HUDEP-2 (cell line): ENCODE measurements at regions not wholly inside any gene's neighbourhood (a gene's known extent, or its start where the extent isn't known, plus 50 kb on each side); places are given as distances from the start of the nearest gene placed in this dataset.
"Not testable (repeated sequence)": the region's sequence is repeated elsewhere in the genome, so short reads cannot be mapped to it uniquely, and the experiment has no call there.

Experiments
- DNase-seq, 76 experiments: peaks; one replicate each; lab custom pipeline; 2025; ENCODE audit not compliant: unreplicated experiment in 76 of 76; lab: John Stamatoyannopoulos, UW

GRCh38 chr3:147661916-147662315, 252.8 kb downstream of the ZIC1 start:
- DNase-seq = no peak

GRCh38 chr3:147662705-147663104, 253.5 kb downstream of the ZIC1 start:
- DNase-seq = no peak

DNA sequence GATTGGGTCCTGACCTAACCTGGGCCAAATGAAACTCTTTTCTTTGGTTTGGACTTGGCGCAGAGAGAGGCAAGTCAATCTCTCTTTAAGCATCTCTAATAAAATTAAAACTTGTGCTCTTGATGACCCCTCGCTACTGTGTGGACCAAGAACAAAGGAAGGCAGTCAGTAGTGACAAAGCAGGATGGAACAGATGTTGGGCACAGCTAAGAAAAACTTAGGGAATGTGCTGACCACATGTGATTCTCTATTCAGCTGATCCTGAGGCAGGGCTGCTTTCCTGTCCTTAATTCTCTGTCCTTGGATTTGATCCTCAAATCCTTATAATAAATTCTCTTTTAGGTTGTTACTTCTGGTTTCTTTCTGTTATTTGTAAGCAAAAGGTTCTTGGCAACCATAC, 259.9 kb downstream of the ZIC1 start:
- no peak for DNase-seq

DNA sequence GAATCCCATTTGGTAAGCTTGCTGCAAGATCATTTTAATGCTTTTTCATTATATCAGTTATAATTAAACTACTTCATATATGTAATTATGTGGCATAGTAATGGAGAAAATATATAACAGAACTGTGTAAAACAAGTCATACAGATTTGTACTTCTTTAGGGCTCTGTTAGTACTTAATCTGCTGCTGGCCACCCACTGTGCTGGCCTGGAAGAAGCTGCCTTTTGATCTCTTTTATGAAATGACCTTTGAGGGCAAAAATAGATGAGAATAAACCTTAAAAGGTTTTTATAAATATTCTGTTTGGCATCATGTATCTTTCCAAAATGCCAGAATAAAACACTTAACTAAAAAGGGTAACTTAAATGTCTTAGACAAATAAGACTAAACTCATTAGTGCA, 262.9 kb downstream of the ZIC1 start:
- no peak for DNase-seq

DNA sequence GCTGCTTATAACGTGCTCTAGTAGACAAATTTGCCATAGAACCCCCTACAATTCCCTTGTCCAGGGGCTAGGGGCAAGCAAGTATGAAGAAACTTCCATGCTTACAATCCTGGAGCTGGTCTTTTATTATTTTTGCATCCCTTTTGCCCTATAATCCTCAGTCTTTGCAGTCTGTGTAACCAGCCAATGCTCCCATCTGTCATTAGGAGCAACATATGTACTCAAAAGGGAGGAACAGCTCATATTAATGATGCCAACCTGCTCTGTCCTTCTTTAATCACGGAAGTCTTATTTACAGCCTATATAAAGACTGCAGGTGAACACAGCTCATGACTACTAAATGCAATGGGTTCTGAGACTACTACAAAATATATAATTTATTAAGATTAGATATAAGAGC, 263.3 kb downstream of the ZIC1 start:
- DNase-seq = no peak

DNA sequence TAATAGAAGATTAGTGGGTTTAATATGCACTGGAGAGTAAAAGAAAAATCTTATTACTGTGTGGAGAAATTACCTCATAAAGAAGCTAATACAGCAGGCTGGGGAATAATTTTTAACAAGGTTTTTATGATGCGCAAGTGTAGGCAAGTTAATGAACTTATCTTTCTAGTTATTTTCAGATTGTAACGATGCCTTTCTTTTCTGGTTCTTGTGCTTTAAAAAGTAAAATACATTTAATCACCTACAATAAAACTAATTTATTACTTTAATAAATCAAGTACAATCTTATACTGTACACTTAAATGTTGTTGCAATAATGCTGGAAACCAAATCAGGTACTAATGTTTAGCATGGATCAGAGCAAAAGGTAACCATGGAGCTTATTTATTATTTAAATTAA, 266.6 kb downstream of the ZIC1 start:
- DNase-seq = no peak

DNA sequence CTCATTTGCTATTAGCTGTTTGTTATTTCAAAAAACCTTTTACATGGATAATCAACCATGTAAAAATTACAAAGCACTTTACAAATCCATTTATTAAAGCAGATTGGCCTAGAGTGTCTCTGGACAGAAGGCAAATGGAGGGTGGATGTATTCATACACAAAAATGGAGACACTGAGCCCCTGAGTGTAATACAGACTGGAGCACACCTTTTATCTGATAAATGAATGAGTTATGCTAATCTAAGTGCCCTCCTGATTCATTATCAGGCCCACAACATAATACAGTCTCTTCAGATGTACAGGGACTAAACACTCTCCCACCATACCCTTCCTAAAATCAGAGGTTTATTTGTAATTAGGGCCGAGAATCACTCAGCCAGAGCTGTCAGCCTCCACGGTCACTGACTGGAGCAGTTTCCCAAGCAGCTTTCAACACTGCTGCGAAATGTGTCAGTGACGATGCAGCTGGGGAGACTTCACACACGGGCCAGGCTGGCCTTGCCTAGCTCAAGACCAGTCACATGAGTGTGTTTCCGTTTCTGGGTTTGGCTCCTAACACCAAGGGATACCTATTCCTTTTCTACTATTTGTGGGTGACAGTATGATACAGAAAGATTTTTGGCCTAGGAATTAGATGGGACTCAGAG, 271.8 kb downstream of the ZIC1 start:
- no peak for DNase-seq

DNA sequence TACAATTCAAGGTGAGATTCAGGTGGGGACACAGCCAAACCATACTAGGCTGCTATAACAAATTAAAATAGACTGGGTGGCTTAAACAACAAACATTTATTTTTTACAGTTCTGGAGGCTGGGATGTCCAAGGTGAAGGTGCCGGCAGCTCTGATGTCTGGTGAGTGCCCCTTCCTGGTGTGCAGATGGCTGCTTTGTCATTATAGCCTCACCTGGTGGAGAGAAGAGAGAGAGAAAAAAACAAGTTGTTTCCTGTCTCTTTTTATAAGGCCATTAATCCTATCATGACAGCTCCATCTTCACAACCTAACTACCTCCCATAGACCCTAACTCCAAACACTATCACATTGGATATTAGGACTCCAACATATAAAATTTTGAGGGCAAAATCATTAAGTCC, 279.7 kb downstream of the ZIC1 start:
- DNase-seq = no peak

- no peak for DNase-seq
Observed at GRCh38 chr3:147699175-147699838, 290.1 kb downstream of the ZIC1 start.

- no peak for DNase-seq
Observed at GRCh38 chr3:147701195-147701594, 292.0 kb downstream of the ZIC1 start.

- no peak for DNase-seq
Observed at GRCh38 chr3:147702509-147702908, 293.3 kb downstream of the ZIC1 start.

DNA sequence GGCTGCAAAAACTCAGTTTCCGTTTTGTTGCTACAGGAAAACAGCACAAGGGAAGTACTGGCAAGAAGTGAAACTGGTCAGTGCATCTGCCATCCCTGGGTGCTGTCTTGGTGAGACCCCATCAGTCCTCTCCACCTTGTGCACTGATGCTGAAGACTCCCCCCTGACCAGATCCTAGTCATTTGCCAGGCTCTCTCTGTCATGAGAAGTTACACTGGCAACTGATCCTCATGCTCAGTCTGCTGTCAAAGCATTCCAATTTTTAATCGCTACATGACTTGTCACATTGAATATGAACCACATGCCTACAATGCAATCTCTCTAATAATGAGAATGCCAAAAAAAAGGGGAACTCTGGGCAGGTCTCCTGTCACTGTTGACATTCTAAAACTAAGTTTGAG, 296.5 kb downstream of the ZIC1 start:
- DNase-seq = no peak

DNA sequence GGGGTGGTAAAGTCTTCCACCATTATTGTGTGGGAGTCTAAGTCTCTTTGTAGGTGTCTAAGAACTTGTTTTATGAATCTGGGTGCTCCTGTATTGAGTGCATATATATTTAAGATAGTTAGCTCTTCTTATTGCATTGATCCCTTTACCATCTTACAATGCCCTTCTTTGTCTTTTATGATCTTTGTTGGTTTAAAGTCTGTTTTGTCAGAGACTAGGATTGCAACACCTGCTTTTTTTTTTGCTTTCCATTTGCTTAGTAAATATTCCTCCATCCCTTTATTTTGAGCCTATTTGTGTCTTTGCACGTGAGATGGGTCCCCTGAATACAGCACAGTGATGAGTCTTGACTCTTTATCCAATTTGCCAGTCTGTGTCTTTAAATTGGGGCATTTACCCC, 301.6 kb downstream of the ZIC1 start:
- DNase-seq = not testable (repeated sequence)

GRCh38 chr3:147712357-147712756, 303.2 kb downstream of the ZIC1 start:
- DNase-seq = no peak

GRCh38 chr3:147712758-147713157, 303.6 kb downstream of the ZIC1 start:
- not testable (repeated sequence) for DNase-seq

- peak in 51 of 76 experiments; percentile 1 to 73 (median 24) for DNase-seq
Observed at GRCh38 chr3:147713234-147714133, 304.3 kb downstream of the ZIC1 start.

- DNase-seq = no peak
Observed at GRCh38 chr3:147729641-147730040, 320.5 kb downstream of the ZIC1 start.

DNA sequence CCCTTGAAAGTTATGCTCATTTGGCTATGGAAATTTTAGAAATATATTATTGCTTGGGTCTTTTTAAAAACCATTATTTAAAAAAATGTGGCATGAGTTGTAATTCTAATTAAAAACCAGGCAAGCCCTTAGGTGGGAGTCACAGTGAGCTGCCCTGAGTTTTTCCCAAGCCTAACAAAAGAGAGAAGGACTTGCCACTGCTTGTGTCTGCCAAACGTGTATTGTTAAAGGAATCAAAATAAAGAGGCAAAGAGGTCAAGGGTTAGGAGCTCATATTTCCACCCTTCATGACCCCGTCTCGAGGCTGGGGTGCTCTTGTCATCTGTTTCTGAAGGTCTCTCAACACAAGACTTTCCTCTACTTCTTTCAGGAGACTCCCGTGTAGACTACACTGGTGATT, 321.1 kb downstream of the ZIC1 start:
- no peak for DNase-seq

DNA sequence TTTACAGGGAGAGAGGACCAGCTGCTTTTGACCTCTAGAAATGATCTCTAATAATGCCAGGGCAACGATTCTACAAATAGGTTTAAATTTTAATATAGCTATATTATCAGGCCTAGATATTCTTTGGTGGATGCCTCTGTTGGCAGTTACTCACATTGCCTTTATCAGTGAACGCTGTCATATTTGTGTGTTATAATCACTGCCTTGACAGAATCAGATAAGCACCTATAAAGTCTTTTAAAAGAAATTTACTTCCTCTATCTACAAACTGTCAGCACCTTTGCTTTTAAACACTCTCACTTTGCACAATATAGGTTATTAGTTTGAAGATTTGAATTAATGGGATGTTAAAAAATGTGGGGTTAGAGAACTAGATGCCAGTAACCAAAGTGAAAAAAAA, 324.1 kb downstream of the ZIC1 start:
- DNase-seq = peak in 14 of 76 experiments; percentile 0 to 46 (median 14)

DNA sequence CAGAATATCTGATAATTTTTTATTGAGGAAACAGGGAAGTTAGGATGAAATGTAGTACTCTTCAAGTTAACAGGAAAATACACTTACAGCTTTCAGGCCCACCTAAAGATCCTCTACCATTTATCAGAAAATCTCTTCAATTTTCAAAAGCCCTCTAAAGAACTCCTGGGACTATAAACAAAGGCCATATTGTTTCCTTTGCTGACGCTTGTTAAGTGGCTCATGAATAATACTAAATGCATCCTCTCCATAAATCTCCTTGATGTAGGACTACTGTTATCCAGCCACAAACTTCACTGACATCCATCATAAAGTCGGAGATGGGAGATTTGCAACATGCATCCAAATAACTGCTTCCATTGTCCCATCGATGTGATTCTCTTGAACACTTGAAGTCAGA, 326.5 kb downstream of the ZIC1 start:
- DNase-seq = no peak

GRCh38 chr3:147736226-147736625, 327.1 kb downstream of the ZIC1 start:
- DNase-seq = no peak

- no peak for DNase-seq
Observed at GRCh38 chr3:147737376-147737775, 328.2 kb downstream of the ZIC1 start.
